GM23338 (cell line): ENCODE measurements at regions not wholly inside any gene's neighbourhood (a gene's known extent, or its start where the extent isn't known, plus 50 kb on each side); places are given as distances from the start of the nearest gene placed in this dataset.

Experiments
- CTCF ChIP-seq, 2 experiments: fragments of 200-600 bp in 1 of 2; sonication (generic) in 1 of 2; conservative IDR thresholded peaks; 2 replicates each; pipeline versions ENCODE4 v1.5.1 to v1.6.1; 2016 to 2017; ENCODE audit warnings: antibody characterized with exemption in 2 of 2, low read depth in 2 of 2, mild to moderate bottlenecking in 2 of 2, moderate library complexity in 1 of 2
- ETS1 ChIP-seq: IDR thresholded peaks from 2 replicates; pipeline ENCODE4 v1.6.1; 2016; ENCODE audit warnings: antibody characterized with exemption
- EZH2 ChIP-seq: fragments of 200-600 bp; sonication (generic); IDR thresholded peaks from one replicate; pipeline ENCODE4 v1.8.0; 2017; ENCODE audit warnings: antibody characterized with exemption, mild to moderate bottlenecking, low read depth; ENCODE audit not compliant: unreplicated experiment
- EZH2phosphoT487 ChIP-seq: fragments of 200-600 bp; sonication (generic); IDR thresholded peaks from one replicate; pipeline ENCODE4 v1.8.1; 2018; ENCODE audit warnings: antibody characterized with exemption; ENCODE audit not compliant: unreplicated experiment
- JUNB ChIP-seq: IDR thresholded peaks from one replicate; pipeline ENCODE4 v1.6.1; 2016; ENCODE audit warnings: antibody characterized with exemption; ENCODE audit not compliant: unreplicated experiment
- POLR2AphosphoS5 ChIP-seq: IDR thresholded peaks from 2 replicates; pipeline ENCODE4 v1.6.1; 2016; ENCODE audit warnings: antibody characterized with exemption, low read depth
- REST ChIP-seq: IDR thresholded peaks from one replicate; pipeline ENCODE4 v1.6.1; 2018; ENCODE audit warnings: antibody characterized with exemption; ENCODE audit not compliant: unreplicated experiment
- STAT1 ChIP-seq: IDR thresholded peaks from one replicate; pipeline ENCODE4 v1.6.1; 2016; ENCODE audit warnings: antibody characterized with exemption; ENCODE audit not compliant: unreplicated experiment
- ZNF114 ChIP-seq: fragments of 250-450 bp; sonication (Bioruptor Pico); IDR thresholded peaks from 2 replicates; pipeline ENCODE4 v1.5.0; 2020; ENCODE audit warnings: mild to moderate bottlenecking, moderate library complexity
- ZNF331 ChIP-seq: fragments of 250-450 bp; sonication (Bioruptor Pico); IDR thresholded peaks from 2 replicates; pipeline ENCODE4 v1.5.0; 2020; ENCODE audit warnings: low read depth, mild to moderate bottlenecking, moderate library complexity
- TF ChIP-seq, protein P1 (sequence below): fragments of 250-450 bp; sonication (Bioruptor Pico); IDR thresholded peaks from 2 replicates; pipeline ENCODE4 v1.5.0; 2020; ENCODE audit warnings: mild to moderate bottlenecking, moderate library complexity

- TF ChIP-seq EZH2 (no peak), CTCF (conservative IDR thresholded peaks at IDR 0.05; ENCODE audit: low read depth in 2 of 2) (no peak), POLR2AphosphoS5 (no peak), JUNB (no peak), EZH2phosphoT487 (no peak), REST (no peak), ETS1 (no peak), ZNF114 (CRISPR knock-in tag) (no peak), STAT1 (no peak), ZNF331 (CRISPR knock-in tag) (no peak)
- TF ChIP-seq, protein P1, sequence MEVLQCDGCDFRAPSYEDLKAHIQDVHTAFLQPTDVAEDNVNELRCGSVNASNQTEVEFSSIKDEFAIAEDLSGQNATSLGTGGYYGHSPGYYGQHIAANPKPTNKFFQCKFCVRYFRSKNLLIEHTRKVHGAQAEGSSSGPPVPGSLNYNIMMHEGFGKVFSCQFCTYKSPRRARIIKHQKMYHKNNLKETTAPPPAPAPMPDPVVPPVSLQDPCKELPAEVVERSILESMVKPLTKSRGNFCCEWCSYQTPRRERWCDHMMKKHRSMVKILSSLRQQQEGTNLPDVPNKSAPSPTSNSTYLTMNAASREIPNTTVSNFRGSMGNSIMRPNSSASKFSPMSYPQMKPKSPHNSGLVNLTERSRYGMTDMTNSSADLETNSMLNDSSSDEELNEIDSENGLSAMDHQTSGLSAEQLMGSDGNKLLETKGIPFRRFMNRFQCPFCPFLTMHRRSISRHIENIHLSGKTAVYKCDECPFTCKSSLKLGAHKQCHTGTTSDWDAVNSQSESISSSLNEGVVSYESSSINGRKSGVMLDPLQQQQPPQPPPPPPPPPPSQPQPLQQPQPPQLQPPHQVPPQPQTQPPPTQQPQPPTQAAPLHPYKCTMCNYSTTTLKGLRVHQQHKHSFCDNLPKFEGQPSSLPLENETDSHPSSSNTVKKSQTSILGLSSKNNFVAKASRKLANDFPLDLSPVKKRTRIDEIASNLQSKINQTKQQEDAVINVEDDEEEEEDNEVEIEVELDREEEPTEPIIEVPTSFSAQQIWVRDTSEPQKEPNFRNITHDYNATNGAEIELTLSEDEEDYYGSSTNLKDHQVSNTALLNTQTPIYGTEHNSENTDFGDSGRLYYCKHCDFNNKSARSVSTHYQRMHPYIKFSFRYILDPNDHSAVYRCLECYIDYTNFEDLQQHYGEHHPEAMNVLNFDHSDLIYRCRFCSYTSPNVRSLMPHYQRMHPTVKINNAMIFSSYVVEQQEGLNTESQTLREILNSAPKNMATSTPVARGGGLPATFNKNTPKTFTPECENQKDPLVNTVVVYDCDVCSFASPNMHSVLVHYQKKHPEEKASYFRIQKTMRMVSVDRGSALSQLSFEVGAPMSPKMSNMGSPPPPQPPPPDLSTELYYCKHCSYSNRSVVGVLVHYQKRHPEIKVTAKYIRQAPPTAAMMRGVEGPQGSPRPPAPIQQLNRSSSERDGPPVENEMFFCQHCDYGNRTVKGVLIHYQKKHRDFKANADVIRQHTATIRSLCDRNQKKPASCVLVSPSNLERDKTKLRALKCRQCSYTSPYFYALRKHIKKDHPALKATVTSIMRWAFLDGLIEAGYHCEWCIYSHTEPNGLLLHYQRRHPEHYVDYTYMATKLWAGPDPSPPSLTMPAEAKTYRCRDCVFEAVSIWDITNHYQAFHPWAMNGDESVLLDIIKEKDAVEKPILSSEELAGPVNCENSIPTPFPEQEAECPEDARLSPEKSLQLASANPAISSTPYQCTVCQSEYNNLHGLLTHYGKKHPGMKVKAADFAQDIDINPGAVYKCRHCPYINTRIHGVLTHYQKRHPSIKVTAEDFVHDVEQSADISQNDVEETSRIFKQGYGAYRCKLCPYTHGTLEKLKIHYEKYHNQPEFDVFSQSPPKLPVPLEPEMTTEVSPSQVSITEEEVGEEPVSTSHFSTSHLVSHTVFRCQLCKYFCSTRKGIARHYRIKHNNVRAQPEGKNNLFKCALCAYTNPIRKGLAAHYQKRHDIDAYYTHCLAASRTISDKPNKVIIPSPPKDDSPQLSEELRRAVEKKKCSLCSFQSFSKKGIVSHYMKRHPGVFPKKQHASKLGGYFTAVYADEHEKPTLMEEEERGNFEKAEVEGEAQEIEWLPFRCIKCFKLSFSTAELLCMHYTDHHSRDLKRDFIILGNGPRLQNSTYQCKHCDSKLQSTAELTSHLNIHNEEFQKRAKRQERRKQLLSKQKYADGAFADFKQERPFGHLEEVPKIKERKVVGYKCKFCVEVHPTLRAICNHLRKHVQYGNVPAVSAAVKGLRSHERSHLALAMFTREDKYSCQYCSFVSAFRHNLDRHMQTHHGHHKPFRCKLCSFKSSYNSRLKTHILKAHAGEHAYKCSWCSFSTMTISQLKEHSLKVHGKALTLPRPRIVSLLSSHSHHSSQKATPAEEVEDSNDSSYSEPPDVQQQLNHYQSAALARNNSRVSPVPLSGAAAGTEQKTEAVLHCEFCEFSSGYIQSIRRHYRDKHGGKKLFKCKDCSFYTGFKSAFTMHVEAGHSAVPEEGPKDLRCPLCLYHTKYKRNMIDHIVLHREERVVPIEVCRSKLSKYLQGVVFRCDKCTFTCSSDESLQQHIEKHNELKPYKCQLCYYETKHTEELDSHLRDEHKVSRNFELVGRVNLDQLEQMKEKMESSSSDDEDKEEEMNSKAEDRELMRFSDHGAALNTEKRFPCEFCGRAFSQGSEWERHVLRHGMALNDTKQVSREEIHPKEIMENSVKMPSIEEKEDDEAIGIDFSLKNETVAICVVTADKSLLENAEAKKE (CRISPR knock-in tag), result no peak
Measured at GRCh38 chr19:20339444-20339843, 172.4 kb downstream of the ZNF486 start.
